Renal cortical epithelial cell (primary cell): ENCODE measurements at regions not wholly inside any gene's neighbourhood (a gene's known extent, or its start where the extent isn't known, plus 50 kb on each side); places are given as distances from the start of the nearest gene placed in this dataset.
"Not testable (repeated sequence)": the region's sequence is repeated elsewhere in the genome, so short reads cannot be mapped to it uniquely, and the experiment has no call there.

Experiments
- DNase-seq: peaks from one replicate; pipeline ENCODE4 v3.0.0-alpha.2; 2011; ENCODE audit warnings: low read depth

GRCh38 chr1:190667914-190668313 lies 190.2 kb upstream of the BRINP3 start:
- no peak for DNase-seq

- no peak for DNase-seq
These were observed 201.4 kb upstream of the BRINP3 start for GRCh38 chr1:190679044-190679443.

GRCh38 chr1:190679454-190679853 lies 201.8 kb upstream of the BRINP3 start:
- peak; percentile 8 for DNase-seq

GRCh38 chr1:190679983-190680382 lies 202.3 kb upstream of the BRINP3 start:
- peak; percentile 23 for DNase-seq

GRCh38 chr1:190685676-190686075 lies 208.0 kb upstream of the BRINP3 start:
- no peak for DNase-seq

GRCh38 chr1:190688096-190688495 lies 210.4 kb upstream of the BRINP3 start:
- DNase-seq: no peak

GRCh38 chr1:190698488-190698887 lies 220.8 kb upstream of the BRINP3 start:
- not testable (repeated sequence) for DNase-seq

GRCh38 chr1:190699165-190699564 lies 221.5 kb upstream of the BRINP3 start:
- DNase-seq: no peak

- no peak for DNase-seq
These were observed 230.9 kb upstream of the BRINP3 start for GRCh38 chr1:190708418-190709057.

- DNase-seq: no peak
These were observed 233.4 kb upstream of the BRINP3 start for GRCh38 chr1:190711069-190711468.

GRCh38 chr1:190717055-190717454 lies 239.4 kb upstream of the BRINP3 start:
- DNase-seq: no peak

GRCh38 chr1:190736971-190737590 lies 259.4 kb upstream of the BRINP3 start:
- no peak for DNase-seq

- DNase-seq: no peak
These were observed 260.7 kb upstream of the BRINP3 start for GRCh38 chr1:190738317-190738716.

- DNase-seq: no peak
These were observed 262.3 kb upstream of the BRINP3 start for GRCh38 chr1:190739926-190740325.

GRCh38 chr1:190747704-190748103 lies 270.0 kb upstream of the BRINP3 start:
- DNase-seq: no peak

GRCh38 chr1:190752131-190752530 lies 274.5 kb upstream of the BRINP3 start:
- no peak for DNase-seq

- DNase-seq: peak; percentile 29
These were observed 277.0 kb upstream of the BRINP3 start for GRCh38 chr1:190754666-190755065.

GRCh38 chr1:190759807-190760206 lies 282.1 kb upstream of the BRINP3 start:
- no peak for DNase-seq

GRCh38 chr1:190762325-190762724 lies 284.7 kb upstream of the BRINP3 start:
- DNase-seq: no peak

- no peak for DNase-seq
These were observed 315.2 kb upstream of the BRINP3 start for GRCh38 chr1:190792873-190793272.

GRCh38 chr1:190807629-190808028 lies 330.0 kb upstream of the BRINP3 start:
- no peak for DNase-seq

- no peak for DNase-seq
These were observed 330.4 kb upstream of the BRINP3 start for GRCh38 chr1:190808035-190808434.

GRCh38 chr1:190809312-190809711 lies 331.6 kb upstream of the BRINP3 start:
- DNase-seq: no peak

GRCh38 chr1:190812996-190813395 lies 335.3 kb upstream of the BRINP3 start:
- no peak for DNase-seq
